Glutamatergic neuron (in vitro differentiated cells): ENCODE measurements at regions not wholly inside any gene's neighbourhood (a gene's known extent, or its start where the extent isn't known, plus 50 kb on each side); places are given as distances from the start of the nearest gene placed in this dataset.
"Not testable (repeated sequence)": the region's sequence is repeated elsewhere in the genome, so short reads cannot be mapped to it uniquely, and the experiment has no call there.

Source experiments
- DNase-seq: peaks from one replicate; pipeline ENCODE4 v3.0.0; 2022
- H3K27ac Mint-ChIP-seq: one replicate; pipeline ENCODE4 v1.8.0; 2020; ENCODE audit warnings: mild to moderate bottlenecking, mixed read lengths, inconsistent platforms; ENCODE audit not compliant: unreplicated experiment
- H3K27me3 Mint-ChIP-seq: one replicate; pipeline ENCODE4 v1.8.0; 2020; ENCODE audit warnings: mild to moderate bottlenecking, moderate library complexity, mixed read lengths, inconsistent platforms; ENCODE audit not compliant: unreplicated experiment
- H3K36me3 Mint-ChIP-seq: one replicate; pipeline ENCODE4 v1.8.0; 2020; ENCODE audit warnings: mild to moderate bottlenecking, mixed read lengths, inconsistent platforms; ENCODE audit not compliant: unreplicated experiment
- H3K4me1 Mint-ChIP-seq: one replicate; pipeline ENCODE4 v1.8.0; 2020; ENCODE audit warnings: mild to moderate bottlenecking, low read depth, mixed read lengths, inconsistent platforms; ENCODE audit not compliant: unreplicated experiment
- H3K4me3 Mint-ChIP-seq: one replicate; pipeline ENCODE4 v1.8.0; 2020; ENCODE audit warnings: mild to moderate bottlenecking, mixed read lengths, inconsistent platforms; ENCODE audit not compliant: unreplicated experiment
- H3K9me3 Mint-ChIP-seq: one replicate; pipeline ENCODE4 v1.8.0; 2020; ENCODE audit warnings: mild to moderate bottlenecking, moderate library complexity, mixed read lengths, inconsistent platforms; ENCODE audit not compliant: unreplicated experiment
- TF ChIP-seq, protein P1 (sequence below): fragments of 200-600 bp; sonication (generic); IDR thresholded peaks from one replicate; pipeline ENCODE4 v1.5.0; 2021; ENCODE audit not compliant: partially characterized antibody, unreplicated experiment

DNA sequence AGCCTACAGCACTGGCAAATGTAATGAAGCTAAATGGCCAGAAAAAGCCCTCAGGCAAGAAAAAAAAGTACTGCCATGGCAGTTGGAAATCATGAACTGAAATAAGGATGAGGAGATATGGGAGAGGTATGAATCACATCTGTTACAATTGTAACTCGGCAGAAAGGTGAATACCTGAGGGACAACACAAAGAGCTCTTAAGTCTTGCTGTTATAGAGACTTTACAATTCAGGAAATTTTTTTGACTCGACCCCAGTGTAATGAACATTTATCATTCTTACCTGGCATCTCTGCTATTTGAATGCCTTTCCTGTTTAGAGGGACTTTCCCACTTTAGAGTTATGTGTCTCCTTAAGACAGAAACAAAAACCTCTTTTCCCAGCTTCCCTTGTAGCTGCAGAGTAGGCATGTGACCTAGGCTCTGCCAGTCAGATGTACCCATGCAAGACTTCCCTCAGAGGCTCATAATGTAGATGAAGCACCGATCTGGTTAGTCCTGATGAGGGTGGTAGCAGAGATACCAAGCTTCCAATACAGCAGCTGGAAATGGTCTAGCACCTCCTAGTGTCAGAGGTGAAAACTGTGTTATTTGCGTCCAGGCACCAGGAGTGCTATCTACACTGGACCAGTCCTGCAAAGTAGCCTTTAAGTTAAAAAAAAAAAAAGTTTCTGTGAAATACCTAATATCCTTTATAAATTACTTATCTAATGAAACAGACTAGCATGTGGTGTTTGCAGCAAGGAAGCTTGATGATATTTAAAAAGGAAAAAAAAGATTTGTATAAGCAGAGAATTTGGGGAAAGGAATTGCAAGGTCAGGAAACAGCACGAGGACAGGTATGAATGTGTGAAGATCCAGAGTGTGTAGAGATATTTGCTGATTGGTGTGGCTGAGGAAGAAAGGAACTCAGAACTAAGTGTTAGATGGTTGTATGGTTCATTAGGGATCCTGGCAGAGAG lies 146.9 kb upstream of the SLC1A3 start:
- no peak overlapping the region for H3K27ac Mint-ChIP-seq
- H3K9me3 Mint-ChIP-seq, result no peaks in the 10 kb centered on the region
- H3K4me3 Mint-ChIP-seq, result no peak overlapping the region
- TF ChIP-seq, protein P1, sequence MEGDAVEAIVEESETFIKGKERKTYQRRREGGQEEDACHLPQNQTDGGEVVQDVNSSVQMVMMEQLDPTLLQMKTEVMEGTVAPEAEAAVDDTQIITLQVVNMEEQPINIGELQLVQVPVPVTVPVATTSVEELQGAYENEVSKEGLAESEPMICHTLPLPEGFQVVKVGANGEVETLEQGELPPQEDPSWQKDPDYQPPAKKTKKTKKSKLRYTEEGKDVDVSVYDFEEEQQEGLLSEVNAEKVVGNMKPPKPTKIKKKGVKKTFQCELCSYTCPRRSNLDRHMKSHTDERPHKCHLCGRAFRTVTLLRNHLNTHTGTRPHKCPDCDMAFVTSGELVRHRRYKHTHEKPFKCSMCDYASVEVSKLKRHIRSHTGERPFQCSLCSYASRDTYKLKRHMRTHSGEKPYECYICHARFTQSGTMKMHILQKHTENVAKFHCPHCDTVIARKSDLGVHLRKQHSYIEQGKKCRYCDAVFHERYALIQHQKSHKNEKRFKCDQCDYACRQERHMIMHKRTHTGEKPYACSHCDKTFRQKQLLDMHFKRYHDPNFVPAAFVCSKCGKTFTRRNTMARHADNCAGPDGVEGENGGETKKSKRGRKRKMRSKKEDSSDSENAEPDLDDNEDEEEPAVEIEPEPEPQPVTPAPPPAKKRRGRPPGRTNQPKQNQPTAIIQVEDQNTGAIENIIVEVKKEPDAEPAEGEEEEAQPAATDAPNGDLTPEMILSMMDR, result peak; percentile 21
- no peak for DNase-seq
- H3K4me1 Mint-ChIP-seq, result peaks cover 3% of the 10 kb centered on the region
- no peaks in the 10 kb centered on the region for H3K27me3 Mint-ChIP-seq
- no peaks in the 10 kb centered on the region for H3K36me3 Mint-ChIP-seq

DNA sequence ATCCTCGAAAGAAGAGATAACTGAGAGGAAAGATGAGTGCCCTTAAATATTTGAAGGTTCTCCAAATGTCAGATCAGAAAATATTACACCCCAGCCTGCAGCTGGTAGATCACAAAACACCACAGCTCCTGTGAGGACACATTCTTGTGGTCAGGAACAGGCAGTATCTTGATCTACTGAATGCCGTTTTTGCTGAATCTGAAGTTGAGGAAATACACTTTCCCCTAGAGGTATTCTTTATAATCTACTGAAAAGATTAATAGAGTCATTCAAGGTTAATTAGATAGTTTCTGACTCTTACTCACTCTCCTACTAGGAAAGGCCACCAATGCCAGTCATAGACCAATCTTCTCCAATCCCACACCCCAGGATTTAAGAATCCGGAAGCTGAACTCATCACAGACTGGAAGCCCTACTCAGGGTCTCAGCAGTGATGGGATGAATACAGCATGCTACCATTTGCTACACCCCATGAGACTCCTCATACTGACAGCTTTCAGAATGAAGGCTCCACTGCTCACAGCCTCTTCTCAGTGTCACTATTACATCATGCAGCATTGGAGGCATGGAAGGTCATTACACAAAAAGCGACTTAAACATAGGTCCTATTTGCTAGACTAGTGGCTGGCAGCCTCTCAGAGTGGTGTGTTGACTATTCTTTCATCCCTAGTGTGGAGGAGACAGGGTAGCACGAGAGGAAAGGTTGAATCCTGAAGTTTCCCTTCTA lies 143.9 kb upstream of the SLC1A3 start:
- no peaks in the 10 kb centered on the region for H3K27me3 Mint-ChIP-seq
- TF ChIP-seq, protein P1, result no peak
- H3K36me3 Mint-ChIP-seq, result no peaks in the 10 kb centered on the region
- H3K9me3 Mint-ChIP-seq, result no peaks in the 10 kb centered on the region
- peaks cover 3% of the 10 kb centered on the region for H3K4me1 Mint-ChIP-seq
- H3K27ac Mint-ChIP-seq, result no peak overlapping the region
- H3K4me3 Mint-ChIP-seq, result no peak overlapping the region
- no peak for DNase-seq

- not testable (repeated sequence) for H3K27ac Mint-ChIP-seq, H3K9me3 Mint-ChIP-seq, H3K4me3 Mint-ChIP-seq, H3K4me1 Mint-ChIP-seq, H3K36me3 Mint-ChIP-seq, H3K27me3 Mint-ChIP-seq, DNase-seq
Observed at GRCh38 chr5:36475942-36476341, 130.5 kb upstream of the SLC1A3 start.

DNA sequence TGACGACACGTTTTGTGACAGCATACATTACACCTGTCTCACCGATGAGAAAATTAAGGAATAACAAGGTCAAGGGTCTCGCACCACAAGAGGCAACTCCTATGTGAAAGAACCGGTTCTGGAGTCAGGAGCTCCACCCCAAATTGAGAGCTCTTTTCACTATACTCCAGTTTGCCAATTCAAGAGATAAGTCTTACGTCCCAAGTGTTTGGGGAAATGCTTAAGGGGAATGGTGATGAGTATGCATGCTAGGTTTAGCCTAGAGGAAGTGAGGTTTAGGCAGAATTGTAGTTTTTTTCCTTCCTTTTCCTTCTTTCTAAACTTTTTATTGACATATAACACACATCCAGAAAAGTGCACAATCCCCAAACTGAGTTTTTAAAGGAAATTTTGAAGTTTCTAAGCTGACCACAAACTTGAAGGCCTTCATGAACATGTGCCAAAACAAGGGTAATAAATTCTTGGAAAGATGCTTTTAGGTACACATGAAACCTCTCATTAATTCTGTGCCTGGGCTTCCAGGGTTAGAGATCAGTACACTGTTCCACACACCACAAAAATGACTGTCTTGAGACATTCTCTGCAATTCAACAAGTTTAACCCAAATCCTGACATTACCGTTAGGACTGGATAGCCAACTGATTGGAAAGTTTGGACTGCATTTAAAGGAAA lies 127.6 kb upstream of the SLC1A3 start:
- no peaks in the 10 kb centered on the region for H3K4me1 Mint-ChIP-seq
- H3K27me3 Mint-ChIP-seq, result no peaks in the 10 kb centered on the region
- no peak overlapping the region for H3K4me3 Mint-ChIP-seq
- TF ChIP-seq, protein P1, result no peak
- H3K27ac Mint-ChIP-seq, result no peak overlapping the region
- DNase-seq, result no peak
- H3K9me3 Mint-ChIP-seq, result peaks cover 3% of the 10 kb centered on the region
- H3K36me3 Mint-ChIP-seq, result no peaks in the 10 kb centered on the region

DNA sequence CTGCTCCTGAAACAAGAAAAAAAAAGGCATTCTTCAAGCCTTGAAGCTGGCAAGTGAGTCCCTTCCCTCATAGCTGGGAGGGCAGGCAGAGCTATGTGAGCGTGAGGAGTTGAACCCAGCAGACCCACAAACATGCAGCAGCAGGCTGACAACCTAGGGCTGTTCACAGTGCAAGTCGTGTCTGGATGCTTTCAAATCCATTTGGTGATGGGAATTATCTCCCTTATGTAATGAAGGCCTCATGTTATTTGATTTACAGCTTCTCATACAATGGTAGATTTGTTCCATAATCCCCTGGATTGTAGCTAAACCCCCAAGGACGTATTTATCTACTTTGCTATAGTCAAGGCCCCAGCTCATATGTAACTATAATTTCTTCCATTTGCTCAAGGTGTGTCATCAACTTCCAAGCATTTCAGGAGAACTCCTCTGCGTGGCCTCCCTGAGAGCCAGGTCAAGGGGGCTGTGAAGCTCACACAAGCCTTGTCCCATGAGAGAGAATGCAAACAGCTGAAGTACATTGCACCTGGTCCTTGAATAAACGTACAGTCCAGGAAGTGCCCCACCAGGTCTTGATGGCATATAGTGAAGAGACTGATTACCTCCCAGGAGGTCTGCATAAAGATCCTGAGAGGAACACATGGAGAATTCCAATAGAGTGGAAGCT lies 124.8 kb upstream of the SLC1A3 start:
- no peak for DNase-seq
- Mint-ChIP-seq H3K36me3 (no peaks in the 10 kb centered on the region), H3K9me3 (no peaks in the 10 kb centered on the region), H3K27me3 (no peaks in the 10 kb centered on the region), H3K27ac (no peak overlapping the region), H3K4me1 (no peaks in the 10 kb centered on the region), H3K4me3 (no peak overlapping the region)
- TF ChIP-seq, protein P1, result no peak
